ENCODE measurements at regions not wholly inside any gene's neighbourhood (a gene's known extent, or its start where the extent isn't known, plus 50 kb on each side); places are given as distances from the start of the nearest gene placed in this dataset.

GRCh38 chrX:97985096-97985495 lies 1101.4 kb downstream of the RPA4 start:
- no peak for DNase-seq
- H2BK15ac ChIP-seq (ENCODE audit: low read depth, low read length) = no peak overlapping the region
- no peak overlapping the region for H3K23ac ChIP-seq (ENCODE audit: low read depth, low read length)
- ATAC-seq (ENCODE audit: low read depth) = no peak
- no peak overlapping the region for H4K91ac ChIP-seq (ENCODE audit: insufficient read depth, low read depth, low read length)
- H3K14ac ChIP-seq (replicated peaks; ENCODE audit: low read depth, low read length) = no peak overlapping the region
- no peak overlapping the region for H3K4me2 ChIP-seq (ENCODE audit: low read depth, low read length)
- H2AK9ac ChIP-seq (replicated peaks; ENCODE audit: low read depth, low read length, poor library complexity) = no peak overlapping the region
- no TSS peak for BruUV-seq (replicated peaks)
- ChIA-PET POLR2A (ENCODE audit: unreplicated experiment) (no interaction called here), CTCF (no interaction called here)
- H4K20me1 ChIP-seq (ENCODE audit: insufficient read depth, low read length) = no peaks in the 10 kb centered on the region
- intact Hi-C loops (cut with micrococcal nuclease) = no loop called here
- no CpG with 5 or more reads among the region's 4 CpGs for WGBS, 2 experiments (ENCODE audit: extremely low coverage in 2 of 2, insufficient read length in 1 of 2)
- H3K79me1 ChIP-seq (ENCODE audit: low read depth in 1 of 2, low read length in 2 of 2) = no peaks in the 10 kb centered on the region
- H2BK5ac ChIP-seq (ENCODE audit: low read depth, low read length, poor library complexity, severe bottlenecking) = no peak overlapping the region
- H3K36me3 ChIP-seq (ENCODE audit: control insufficient read depth, insufficient read depth, low read length) = no peaks in the 10 kb centered on the region
- H3K4me3 ChIP-seq (ENCODE audit: insufficient read depth, low read depth, low read length) = no peak overlapping the region
- H2AFZ ChIP-seq (replicated peaks; ENCODE audit: low read length, poor library complexity) = no peak overlapping the region
- H3K9me1 ChIP-seq (ENCODE audit: insufficient read depth, low read length) = no peaks in the 10 kb centered on the region
- in situ Hi-C loops (cut with MboI; ENCODE audit: low sequenced_read_pairs) = no loop called here
- dilution Hi-C loops (cut with HindIII; ENCODE audit: low sequenced_read_pairs, unreplicated experiment) = no loop called here
- no peak overlapping the region for H2BK120ac ChIP-seq (ENCODE audit: low read depth, low read length)
- no peak overlapping the region for H3K18ac ChIP-seq (ENCODE audit: low read depth, low read length)
- no peaks in the 10 kb centered on the region for H3K27me3 ChIP-seq (ENCODE audit: control insufficient read depth, insufficient read depth, low read length)
- H3K9me3 ChIP-seq (ENCODE audit: control insufficient read depth, insufficient read depth, low read length) = no peaks in the 10 kb centered on the region
- no peak overlapping the region for H3K9ac ChIP-seq (ENCODE audit: low read depth, low read length)
- no peak overlapping the region for H4K8ac ChIP-seq (ENCODE audit: low read depth in 2 of 2, low read length in 2 of 2)
- H4K5ac ChIP-seq (ENCODE audit: low read depth, low read length) = no peak overlapping the region
- H3K56ac ChIP-seq (ENCODE audit: extremely low read depth, insufficient read depth, low read length) = no peak overlapping the region
- H2BK20ac ChIP-seq (ENCODE audit: low read depth, low read length) = no peak overlapping the region
- H3K27ac ChIP-seq (ENCODE audit: insufficient read depth, low read length) = no peak overlapping the region
- no peaks in the 10 kb centered on the region for H3K4me1 ChIP-seq (ENCODE audit: control insufficient read depth, insufficient read depth, low read length)
- no peak overlapping the region for H2AK5ac ChIP-seq (ENCODE audit: low read depth, low read length)
- TF ChIP-seq RAD21 (IDR thresholded peaks at IDR 0.05; ENCODE audit: low read length) (no peak), BHLHE40 (IDR thresholded peaks at IDR 0.05; ENCODE audit: low read depth, low read length) (no peak), CHD1 (IDR thresholded peaks at IDR 0.05; ENCODE audit: low read depth, low read length) (no peak), ELK1 (IDR thresholded peaks at IDR 0.05; ENCODE audit: borderline replicate concordance, low read depth, low read length) (no peak), FOS (IDR thresholded peaks at IDR 0.05; ENCODE audit: low read depth, low read length) (no peak), RFX5 (IDR thresholded peaks at IDR 0.05; ENCODE audit: low read depth, low read length) (no peak), MAFK (IDR thresholded peaks at IDR 0.05; ENCODE audit: low read depth, low read length) (no peak), MXI1 (IDR thresholded peaks at IDR 0.05; ENCODE audit: borderline replicate concordance, low read depth, low read length) (no peak), USF2 (IDR thresholded peaks at IDR 0.05; ENCODE audit: low read depth, low read length) (no peak), MAZ (IDR thresholded peaks at IDR 0.05; ENCODE audit: borderline replicate concordance, low read depth, low read length) (no peak), POLR2A (IDR thresholded peaks at IDR 0.05; ENCODE audit: low read depth, low read length) (no peak), SMC3 (IDR thresholded peaks at IDR 0.05; ENCODE audit: low read depth, low read length) (no peak), NFE2L2 (IDR thresholded peaks at IDR 0.05; ENCODE audit: low read depth, low read length) (no peak), CEBPB (IDR thresholded peaks at IDR 0.05; ENCODE audit: low read depth, low read length) (no peak), RCOR1 (IDR thresholded peaks at IDR 0.05; ENCODE audit: insufficient replicate concordance, low read length) (no peak), CTCF (conservative IDR thresholded peaks at IDR 0.05; ENCODE audit: low read depth, low read length) (no peak)
- no peak overlapping the region for H3K4ac ChIP-seq (ENCODE audit: low read depth, low read length)
